ENCODE measurements at regions not wholly inside any gene's neighbourhood (a gene's known extent, or its start where the extent isn't known, plus 50 kb on each side); places are given as distances from the start of the nearest gene placed in this dataset.
"Not testable (repeated sequence)": the region's sequence is repeated elsewhere in the genome, so short reads cannot be mapped to it uniquely, and the experiment has no call there.

- DNase-seq (ENCODE audit: low read depth in 2 of 3, low spot score in 2 of 3): no peak
These were observed 563.2 kb upstream of the ADAMTS16 start for GRCh38 chr5:4576908-4577307.

- DNase-seq (ENCODE audit: low read depth in 2 of 3, low spot score in 2 of 3): no peak
These were observed 560.5 kb upstream of the ADAMTS16 start for GRCh38 chr5:4579679-4580078.

- no peak for DNase-seq (ENCODE audit: low read depth in 2 of 3, low spot score in 2 of 3)
These were observed 559.4 kb upstream of the ADAMTS16 start for GRCh38 chr5:4580772-4581171.

GRCh38 chr5:4581289-4581688 is 558.8 kb upstream of the ADAMTS16 start:
- no peak for DNase-seq (ENCODE audit: low read depth in 2 of 3, low spot score in 2 of 3)

- DNase-seq (ENCODE audit: low read depth in 2 of 3, low spot score in 2 of 3): no peak
These were observed 555.1 kb upstream of the ADAMTS16 start for GRCh38 chr5:4584982-4585381.

GRCh38 chr5:4613440-4613839 is 526.7 kb upstream of the ADAMTS16 start:
- no peak for DNase-seq (ENCODE audit: low read depth in 2 of 3, low spot score in 2 of 3)

GRCh38 chr5:4614088-4614487 is 526.0 kb upstream of the ADAMTS16 start:
- DNase-seq (ENCODE audit: low read depth in 2 of 3, low spot score in 2 of 3): no peak

- DNase-seq (ENCODE audit: low read depth in 2 of 3, low spot score in 2 of 3): not testable (repeated sequence)
These were observed 524.8 kb upstream of the ADAMTS16 start for GRCh38 chr5:4615369-4615768.

- no peak for DNase-seq (ENCODE audit: low read depth in 2 of 3, low spot score in 2 of 3)
These were observed 514.8 kb upstream of the ADAMTS16 start for GRCh38 chr5:4625206-4625896.

- DNase-seq (ENCODE audit: low read depth in 2 of 3, low spot score in 2 of 3): no peak
These were observed 513.0 kb upstream of the ADAMTS16 start for GRCh38 chr5:4627131-4627530.

- DNase-seq (ENCODE audit: low read depth in 2 of 3, low spot score in 2 of 3): no peak
These were observed 512.2 kb upstream of the ADAMTS16 start for GRCh38 chr5:4627929-4628328.

GRCh38 chr5:4628645-4629385 is 511.3 kb upstream of the ADAMTS16 start:
- no peak for DNase-seq (ENCODE audit: low read depth in 2 of 3, low spot score in 2 of 3)

- DNase-seq (ENCODE audit: low read depth in 2 of 3, low spot score in 2 of 3): no peak
These were observed 510.1 kb upstream of the ADAMTS16 start for GRCh38 chr5:4630031-4630430.

- no peak for DNase-seq (ENCODE audit: low read depth in 2 of 3, low spot score in 2 of 3)
These were observed 505.8 kb upstream of the ADAMTS16 start for GRCh38 chr5:4634342-4634741.

GRCh38 chr5:4636378-4636777 is 503.8 kb upstream of the ADAMTS16 start:
- DNase-seq (ENCODE audit: low read depth in 2 of 3, low spot score in 2 of 3): no peak

GRCh38 chr5:4639946-4640345 is 500.2 kb upstream of the ADAMTS16 start:
- no peak for DNase-seq (ENCODE audit: low read depth in 2 of 3, low spot score in 2 of 3)

GRCh38 chr5:4640795-4641194 is 499.3 kb upstream of the ADAMTS16 start:
- no peak for DNase-seq (ENCODE audit: low read depth in 2 of 3, low spot score in 2 of 3)

- DNase-seq (ENCODE audit: low read depth in 2 of 3, low spot score in 2 of 3): no peak
These were observed 497.6 kb upstream of the ADAMTS16 start for GRCh38 chr5:4642525-4642924.

GRCh38 chr5:4643190-4643589 is 496.9 kb upstream of the ADAMTS16 start:
- no peak for DNase-seq (ENCODE audit: low read depth in 2 of 3, low spot score in 2 of 3)

GRCh38 chr5:4643960-4644359 is 496.2 kb upstream of the ADAMTS16 start:
- DNase-seq (ENCODE audit: low read depth in 2 of 3, low spot score in 2 of 3): no peak

- no peak for DNase-seq (ENCODE audit: low read depth in 2 of 3, low spot score in 2 of 3)
These were observed 493.3 kb upstream of the ADAMTS16 start for GRCh38 chr5:4646715-4647375.

GRCh38 chr5:4647955-4648354 is 492.2 kb upstream of the ADAMTS16 start:
- DNase-seq (ENCODE audit: low read depth in 2 of 3, low spot score in 2 of 3): no peak

Measured in hematopoietic multipotent progenitor cell (in vitro differentiated cells).